CD1c-positive myeloid dendritic cell (primary cell): ENCODE measurements at regions not wholly inside any gene's neighbourhood (a gene's known extent, or its start where the extent isn't known, plus 50 kb on each side); places are given as distances from the start of the nearest gene placed in this dataset.
"Not testable (repeated sequence)": the region's sequence is repeated elsewhere in the genome, so short reads cannot be mapped to it uniquely, and the experiment has no call there.

Source experiments
- DNase-seq: peaks from one replicate; pipeline ENCODE4 v3.0.0-alpha.2; 2016; ENCODE audit errors: extremely low spot score

GRCh38 chr4:63302078-63302477 lies 1107.2 kb downstream of the TECRL start:
- no peak for DNase-seq

- DNase-seq = no peak
Measured at GRCh38 chr4:63296773-63297172, 1112.5 kb downstream of the TECRL start.

- no peak for DNase-seq
Measured at GRCh38 chr4:63275491-63275890, 1133.8 kb downstream of the TECRL start.

DNA sequence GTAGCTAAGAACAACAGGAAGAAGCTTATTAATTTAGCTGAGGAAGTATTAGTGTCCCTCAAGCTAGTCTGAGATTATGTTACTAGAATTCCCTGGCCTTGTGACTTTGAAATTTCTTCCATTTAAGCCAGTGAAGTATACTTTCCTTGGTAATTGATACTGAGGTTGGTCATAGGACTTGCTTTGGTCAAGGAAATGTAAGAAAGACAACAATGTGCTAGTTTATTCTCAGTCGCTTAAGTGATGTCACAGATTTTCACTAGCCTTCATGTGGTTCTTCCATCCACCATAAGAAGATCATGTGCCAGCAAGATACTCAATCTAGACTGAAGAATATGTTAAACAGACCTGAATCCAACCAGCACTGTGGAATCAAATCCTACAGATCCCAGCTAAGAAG lies 1140.1 kb downstream of the TECRL start:
- no peak for DNase-seq

DNA sequence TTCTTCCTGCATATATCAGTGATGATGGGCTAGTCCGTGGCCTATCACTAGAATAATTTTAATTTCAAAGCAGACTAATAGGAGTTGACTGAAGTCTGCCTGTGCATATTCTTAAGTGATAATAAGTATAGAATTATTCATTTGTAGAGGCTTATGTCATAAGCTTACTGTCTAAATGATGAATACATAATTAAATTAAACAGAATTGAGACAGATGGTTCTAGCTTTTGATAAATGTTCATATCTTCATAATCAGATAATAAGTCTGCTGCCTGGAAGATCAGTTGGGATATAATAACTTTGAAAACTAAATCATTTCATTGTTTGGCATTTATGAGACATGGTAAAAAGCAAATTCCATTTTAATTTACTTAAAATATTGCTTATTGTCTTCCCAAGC lies 1175.6 kb downstream of the TECRL start:
- DNase-seq = no peak

GRCh38 chr4:63232058-63232457 lies 1177.2 kb downstream of the TECRL start:
- DNase-seq = no peak

DNA sequence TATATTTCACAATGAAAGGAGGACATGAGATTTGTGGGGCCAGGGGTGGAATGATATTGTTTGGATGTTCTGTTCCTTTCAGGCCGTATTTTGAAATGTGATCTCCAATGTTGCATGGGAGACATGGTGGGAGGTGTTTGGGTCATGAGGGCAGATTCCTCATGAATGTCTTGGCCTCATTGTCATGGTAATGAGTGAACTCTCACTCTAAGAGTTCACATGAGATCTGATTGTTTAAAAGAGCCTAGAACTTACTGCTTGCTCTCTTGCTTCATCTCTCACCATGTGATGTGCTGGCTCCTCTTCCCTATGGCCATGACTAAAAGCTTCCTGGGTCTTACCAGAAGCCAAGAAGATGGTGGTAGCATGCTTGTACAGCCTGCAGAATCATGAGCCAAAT lies 1183.0 kb downstream of the TECRL start:
- DNase-seq = no peak

DNA sequence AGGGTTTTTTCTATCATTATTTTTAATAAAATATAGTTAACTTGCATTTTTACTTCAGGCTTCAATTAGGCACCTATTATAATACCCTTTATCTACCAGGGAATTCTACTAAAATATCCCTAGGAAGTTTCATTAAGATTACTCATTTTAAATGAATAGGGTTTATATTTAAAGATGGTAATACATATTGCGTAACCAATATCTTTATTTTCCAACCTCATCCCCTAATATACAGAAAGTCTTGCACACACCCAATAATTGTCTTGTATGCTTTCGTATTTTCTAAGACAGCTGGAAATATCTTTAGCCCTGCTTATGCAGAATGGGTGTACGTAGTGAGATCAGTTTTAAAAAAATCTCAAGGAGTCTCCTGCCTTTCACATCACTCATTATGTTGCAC lies 1186.8 kb downstream of the TECRL start:
- no peak for DNase-seq

DNA sequence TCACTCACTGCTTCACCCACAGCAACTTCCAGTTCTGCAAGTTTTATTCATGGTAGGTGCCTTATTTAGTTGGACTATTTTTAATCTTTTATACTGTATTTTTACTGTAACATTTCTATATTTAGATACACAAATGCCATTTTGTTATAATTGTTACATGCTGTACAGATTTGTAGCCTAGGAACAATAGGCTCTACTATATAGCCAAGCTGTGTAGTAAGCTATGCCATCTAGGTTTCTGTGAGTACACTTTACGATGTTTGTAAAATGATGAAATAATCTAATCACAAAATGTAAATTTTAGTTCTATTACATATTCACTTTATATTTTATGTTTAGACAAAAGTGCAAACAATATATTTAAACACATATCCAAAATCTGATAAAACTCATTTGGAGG lies 1187.8 kb downstream of the TECRL start:
- DNase-seq = no peak

DNA sequence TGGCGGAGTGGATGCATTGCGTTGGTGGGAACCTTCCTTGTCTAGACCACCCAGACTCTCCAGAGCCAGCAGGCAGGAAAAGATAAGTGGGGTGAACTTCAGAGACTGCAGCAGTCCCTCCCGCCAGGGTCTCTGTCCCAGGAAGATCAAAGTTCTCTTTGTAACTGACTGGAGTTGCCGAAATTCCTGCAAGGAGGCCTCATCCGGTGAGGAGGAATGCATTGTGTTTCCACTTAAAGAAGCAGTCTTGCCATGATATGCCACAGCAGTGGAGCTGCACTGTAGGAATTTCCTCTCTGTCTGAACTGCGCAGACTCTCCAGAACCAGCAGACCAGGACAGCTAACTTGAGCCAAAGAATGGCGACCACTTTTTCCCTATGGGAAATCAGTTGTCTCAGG lies 1190.4 kb downstream of the TECRL start:
- DNase-seq = no peak

GRCh38 chr4:63214076-63214475 lies 1195.2 kb downstream of the TECRL start:
- DNase-seq = no peak

DNA sequence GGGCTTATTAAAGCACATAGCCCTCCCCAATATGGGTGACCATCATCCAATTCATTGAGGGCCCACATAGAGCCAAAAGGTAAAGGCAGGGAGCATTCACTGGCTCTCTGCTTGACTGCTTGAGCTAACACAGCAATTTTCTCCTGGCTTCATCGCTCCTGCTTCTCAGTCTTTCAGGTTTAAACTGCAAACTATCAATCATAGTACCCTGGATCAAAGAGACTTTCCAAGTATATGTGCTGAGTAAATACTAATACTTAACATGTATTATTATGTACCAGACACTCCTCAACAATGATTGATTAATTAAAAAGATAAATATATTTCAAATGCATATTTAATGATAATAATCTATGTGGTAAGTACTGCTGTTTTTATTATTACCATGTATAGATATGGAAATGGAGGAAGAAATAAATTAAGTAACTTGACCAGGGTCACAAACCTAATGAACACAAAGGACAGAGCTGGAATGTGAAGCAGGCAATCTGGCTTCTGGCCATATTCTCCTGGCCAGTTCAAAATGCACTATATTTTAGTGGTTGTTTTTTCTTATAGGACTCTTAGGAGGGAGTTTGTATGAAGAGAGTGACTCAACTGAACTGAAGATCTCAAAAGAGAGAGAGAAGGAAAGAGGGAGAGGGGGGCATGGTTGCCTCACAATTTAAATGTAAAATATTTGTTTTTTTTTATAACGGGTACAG lies 1197.3 kb downstream of the TECRL start:
- no peak for DNase-seq

- DNase-seq = no peak
Measured at GRCh38 chr4:63211375-63211774, 1197.9 kb downstream of the TECRL start.

DNA sequence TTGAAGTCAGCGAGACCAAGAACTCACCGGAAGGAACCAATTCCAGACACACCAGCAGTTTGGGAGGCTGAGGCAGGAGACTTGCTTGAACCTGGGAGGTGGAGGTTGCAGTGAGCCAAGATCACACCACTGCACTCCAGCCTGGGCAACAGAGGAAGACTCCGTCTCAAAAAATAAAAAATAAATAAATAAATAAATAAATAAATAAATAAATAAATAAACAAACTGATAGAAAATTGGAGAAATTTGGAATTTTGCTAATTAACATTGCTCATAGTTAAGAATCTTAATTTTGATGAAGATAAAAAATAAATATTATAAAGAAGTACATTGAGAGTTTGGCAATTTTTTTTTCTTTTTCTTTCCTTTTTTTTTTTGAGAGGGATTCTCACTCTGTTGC lies 1216.2 kb downstream of the TECRL start:
- not testable (repeated sequence) for DNase-seq

- DNase-seq = no peak
Measured at GRCh38 chr4:63171341-63171740, 1237.9 kb downstream of the TECRL start.

- no peak for DNase-seq
Measured at GRCh38 chr4:63170923-63171322, 1238.3 kb downstream of the TECRL start.

GRCh38 chr4:63169836-63170235 lies 1239.4 kb downstream of the TECRL start:
- no peak for DNase-seq

DNA sequence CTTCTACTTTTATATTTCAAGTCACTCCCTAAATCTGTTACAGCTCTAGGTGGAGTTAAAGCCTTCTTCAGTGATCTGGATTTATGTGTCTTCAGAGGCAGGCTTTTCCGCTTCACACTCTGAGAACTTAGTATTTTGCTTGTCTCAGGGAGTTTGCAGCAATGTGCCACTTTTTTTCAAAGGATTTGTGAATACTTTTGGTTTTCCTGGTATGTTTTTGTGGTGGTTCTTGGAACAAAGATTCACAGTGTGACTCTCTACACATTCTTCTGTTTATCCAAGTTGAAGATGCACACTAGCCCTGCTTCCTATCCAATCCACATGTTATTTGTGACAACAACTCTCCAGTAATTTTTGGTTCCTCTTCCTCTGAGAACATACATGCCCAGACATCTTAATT lies 1253.7 kb downstream of the TECRL start:
- DNase-seq = no peak

DNA sequence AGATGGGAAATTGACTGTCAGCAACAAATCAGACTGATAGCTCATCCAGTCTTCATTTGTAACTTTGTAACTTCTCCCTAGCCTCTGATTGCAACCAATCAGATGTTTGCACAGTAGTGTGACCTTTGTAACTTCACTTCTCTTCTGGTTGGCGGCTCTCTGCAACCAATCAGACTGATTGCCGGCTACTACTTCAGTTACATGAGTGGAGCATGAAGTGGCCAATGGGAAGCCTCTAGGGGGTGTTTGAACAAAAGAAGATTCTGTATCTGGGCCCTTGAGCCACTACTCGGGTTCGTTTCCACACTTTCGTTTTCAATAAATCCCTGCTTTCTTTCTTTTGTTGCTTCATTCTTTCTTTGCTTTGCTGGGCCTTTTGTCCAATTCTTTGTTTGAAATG lies 1285.8 kb downstream of the TECRL start:
- no peak for DNase-seq

DNA sequence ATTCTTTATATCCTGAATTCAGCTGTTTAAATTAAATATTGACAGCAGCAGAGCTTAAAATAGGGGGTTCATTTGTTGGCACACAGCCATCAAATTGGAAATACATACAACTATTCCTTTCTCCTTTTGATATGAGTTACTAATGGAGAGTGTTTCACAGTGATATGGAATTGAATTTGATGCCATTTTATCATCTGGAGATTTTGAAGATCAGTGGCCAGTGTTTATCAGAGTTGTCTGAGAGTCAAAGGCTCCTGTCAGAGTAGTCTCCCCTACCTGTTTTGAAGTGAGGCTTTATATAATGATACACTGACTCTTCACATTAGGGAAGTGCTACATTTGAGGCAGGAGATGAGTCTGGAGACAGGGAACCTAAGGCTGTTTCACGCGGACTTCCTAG lies 1286.3 kb downstream of the TECRL start:
- DNase-seq = no peak

DNA sequence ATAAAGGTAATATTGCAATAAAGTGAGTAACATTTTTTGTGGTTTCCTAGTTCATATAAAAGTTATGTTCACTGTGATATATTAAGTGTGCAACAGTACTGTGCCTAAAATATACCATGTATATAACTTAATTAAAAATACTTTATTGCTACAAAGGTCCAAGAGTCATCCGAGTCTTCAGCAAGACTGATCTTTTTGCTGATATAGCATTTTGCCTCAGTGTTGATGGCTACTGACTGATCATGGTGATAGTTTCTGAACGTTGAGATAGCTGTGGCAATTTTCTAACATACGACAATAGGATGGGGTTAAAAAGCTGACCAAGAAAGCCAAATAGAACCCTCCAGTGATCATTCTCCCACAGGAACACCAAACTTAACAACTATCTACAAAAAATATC lies 1302.7 kb downstream of the TECRL start:
- no peak for DNase-seq

- DNase-seq = no peak
Measured at GRCh38 chr4:63105839-63106238, 1303.4 kb downstream of the TECRL start.

- no peak for DNase-seq
Measured at GRCh38 chr4:63090641-63091040, 1318.6 kb downstream of the TECRL start.

GRCh38 chr4:63085091-63085490 lies 1324.2 kb downstream of the TECRL start:
- no peak for DNase-seq
